IMR-90 (cell line): ENCODE measurements at regions not wholly inside any gene's neighbourhood (a gene's known extent, or its start where the extent isn't known, plus 50 kb on each side); places are given as distances from the start of the nearest gene placed in this dataset.

Experiments
- ATAC-seq: fragments of 200-7000 bp; cut with Tn5 transposase; 2 replicates; pipeline ENCODE4 v1.9.1; 2020; ENCODE audit warnings: low read depth, mild to moderate bottlenecking, moderate library complexity
- BruUV-seq: library from RNA; stranded (reverse); fragments of 400-500 nt; replicated peaks from 2 replicates; lab custom pipeline; 2021; lab: Mats Ljungman, UMichigan
- CTCF ChIA-PET: fragments of 300-600 bp; formaldehyde crosslinking; extraction: SDS; loops from one replicate; lab custom pipeline; 2021; ENCODE audit warnings: antibody characterized with exemption; lab: Yijun Ruan, JAX
- POLR2A ChIA-PET: fragments of 300-600 bp; sonication (Branson Sonifier 250); formaldehyde crosslinking; loops from one replicate; lab custom pipeline; 2022; ENCODE audit warnings: antibody characterized with exemption; ENCODE audit not compliant: unreplicated experiment; lab: Charles Lee
- DNase-seq: peaks from one replicate; pipeline ENCODE4 v3.0.0; 2013
- H2AFZ ChIP-seq: replicated peaks from 2 replicates; pipeline ENCODE3; 2013; ENCODE audit warnings: low read length, mild to moderate bottlenecking; ENCODE audit not compliant: poor library complexity
- H2AK5ac ChIP-seq: 2 replicates; pipeline ENCODE4 v1.6.1; 2013; ENCODE audit warnings: low read depth, low read length, inconsistent platforms
- H2AK9ac ChIP-seq: replicated peaks from 2 replicates; pipeline ENCODE3; 2013; ENCODE audit warnings: mild to moderate bottlenecking, low read depth, low read length, moderate library complexity; ENCODE audit not compliant: poor library complexity
- H2BK120ac ChIP-seq: 2 replicates; pipeline ENCODE4 v1.6.1; 2013; ENCODE audit warnings: low read depth, low read length, inconsistent platforms
- H2BK15ac ChIP-seq: 3 replicates; pipeline ENCODE4 v1.6.1; 2013; ENCODE audit warnings: low read depth, low read length, inconsistent platforms
- H2BK20ac ChIP-seq: 2 replicates; pipeline ENCODE4 v1.6.1; 2013; ENCODE audit warnings: low read depth, mild to moderate bottlenecking, inconsistent platforms, low read length, moderate library complexity
- H2BK5ac ChIP-seq: 2 replicates; pipeline ENCODE4 v1.6.1; 2013; ENCODE audit warnings: mild to moderate bottlenecking, low read depth, low read length, inconsistent platforms; ENCODE audit not compliant: poor library complexity, severe bottlenecking
- H3K14ac ChIP-seq: replicated peaks from 2 replicates; pipeline ENCODE4 v1.6.1; 2013; ENCODE audit warnings: low read depth, low read length, inconsistent platforms
- H3K18ac ChIP-seq: 2 replicates; pipeline ENCODE4 v1.6.1; 2013; ENCODE audit warnings: low read depth, low read length, control low read depth
- H3K23ac ChIP-seq: 2 replicates; pipeline ENCODE4 v1.6.1; 2013; ENCODE audit warnings: low read depth, low read length, inconsistent platforms
- H3K27ac ChIP-seq: 2 replicates; pipeline ENCODE4 v1.5.1; 2013; ENCODE audit warnings: mild to moderate bottlenecking, control low read depth, low read length; ENCODE audit not compliant: insufficient read depth
- H3K27me3 ChIP-seq: 2 replicates; pipeline ENCODE4 v1.6.1; 2013; ENCODE audit warnings: low read length; ENCODE audit not compliant: control insufficient read depth, insufficient read depth
- H3K36me3 ChIP-seq: 2 replicates; pipeline ENCODE4 v1.6.1; 2013; ENCODE audit warnings: low read length, mixed read lengths; ENCODE audit not compliant: control insufficient read depth, insufficient read depth
- H3K4ac ChIP-seq: 2 replicates; pipeline ENCODE4 v1.6.1; 2013; ENCODE audit warnings: low read depth, low read length, inconsistent platforms
- H3K4me1 ChIP-seq: 2 replicates; pipeline ENCODE4 v1.6.1; 2013; ENCODE audit warnings: low read length, mixed read lengths; ENCODE audit not compliant: control insufficient read depth, insufficient read depth
- H3K4me2 ChIP-seq: 2 replicates; pipeline ENCODE4 v1.6.1; 2013; ENCODE audit warnings: low read depth, mild to moderate bottlenecking, control low read depth, low read length, moderate library complexity
- H3K4me3 ChIP-seq: 2 replicates; pipeline ENCODE4 v1.5.1; 2013; ENCODE audit warnings: low read depth, mild to moderate bottlenecking, control low read depth, low read length, moderate library complexity; ENCODE audit not compliant: insufficient read depth
- H3K56ac ChIP-seq: 2 replicates; pipeline ENCODE4 v1.6.1; 2013; ENCODE audit warnings: low read length, inconsistent platforms; ENCODE audit not compliant: insufficient read depth; ENCODE audit errors: extremely low read depth
- H3K79me1 ChIP-seq, 2 experiments: 2 replicates each; pipeline ENCODE4 v1.6.1; 2013; ENCODE audit warnings: low read length in 2 of 2, inconsistent platforms in 1 of 2, low read depth in 1 of 2
- H3K9ac ChIP-seq: 2 replicates; pipeline ENCODE4 v1.6.1; 2013; ENCODE audit warnings: low read depth, low read length, control low read depth
- H3K9me1 ChIP-seq: 2 replicates; pipeline ENCODE4 v1.6.1; 2013; ENCODE audit warnings: low read length, inconsistent platforms; ENCODE audit not compliant: insufficient read depth
- H3K9me3 ChIP-seq: 2 replicates; pipeline ENCODE4 v1.6.1; 2013; ENCODE audit warnings: low read length; ENCODE audit not compliant: control insufficient read depth, insufficient read depth
- H4K20me1 ChIP-seq: 2 replicates; pipeline ENCODE4 v1.6.1; 2013; ENCODE audit warnings: low read length, inconsistent platforms; ENCODE audit not compliant: insufficient read depth
- H4K5ac ChIP-seq: 2 replicates; pipeline ENCODE4 v1.6.1; 2013; ENCODE audit warnings: mild to moderate bottlenecking, low read depth, low read length, control low read depth
- H4K8ac ChIP-seq, 2 experiments: 2 replicates each; pipeline ENCODE4 v1.6.1; 2013; ENCODE audit warnings: low read depth in 2 of 2, low read length in 2 of 2, control low read depth in 1 of 2, inconsistent platforms in 1 of 2
- H4K91ac ChIP-seq: 2 replicates; pipeline ENCODE4 v1.6.1; 2013; ENCODE audit warnings: low read depth, low read length, inconsistent platforms; ENCODE audit not compliant: insufficient read depth
- BHLHE40 ChIP-seq: fragments of 150-350 bp; IDR thresholded peaks from 2 replicates; pipeline ENCODE4 v1.6.1; 2016; ENCODE audit warnings: mild to moderate bottlenecking, low read depth, low read length
- CEBPB ChIP-seq: IDR thresholded peaks from 2 replicates; pipeline ENCODE4 v1.6.1; 2012; ENCODE audit warnings: low read depth, low read length, improper control_type of control experiment
- CHD1 ChIP-seq: IDR thresholded peaks from 2 replicates; pipeline ENCODE4 v1.6.1; 2012; ENCODE audit warnings: low read depth, low read length, improper control_type of control experiment
- ELK1 ChIP-seq: fragments of 150-350 bp; IDR thresholded peaks from 2 replicates; pipeline ENCODE4 v1.6.1; 2016; ENCODE audit warnings: low read depth, mild to moderate bottlenecking, low read length, moderate library complexity, borderline replicate concordance
- FOS ChIP-seq: fragments of 150-350 bp; IDR thresholded peaks from 2 replicates; pipeline ENCODE4 v1.6.1; 2016; ENCODE audit warnings: low read depth, low read length
- MAFK ChIP-seq: IDR thresholded peaks from 2 replicates; pipeline ENCODE4 v1.6.1; 2012; ENCODE audit warnings: low read depth, low read length, improper control_type of control experiment
- MAZ ChIP-seq: IDR thresholded peaks from 2 replicates; pipeline ENCODE4 v1.6.1; 2012; ENCODE audit warnings: low read depth, mild to moderate bottlenecking, low read length, improper control_type of control experiment, moderate library complexity, borderline replicate concordance
- MXI1 ChIP-seq: IDR thresholded peaks from 2 replicates; pipeline ENCODE4 v1.6.1; 2012; ENCODE audit warnings: low read depth, mild to moderate bottlenecking, low read length, moderate library complexity, borderline replicate concordance
- NFE2L2 ChIP-seq: fragments of 150-350 bp; IDR thresholded peaks from 2 replicates; pipeline ENCODE4 v1.6.1; 2016; ENCODE audit warnings: low read depth, mild to moderate bottlenecking, low read length
- POLR2A ChIP-seq: IDR thresholded peaks from 2 replicates; pipeline ENCODE4 v1.6.1; 2012; ENCODE audit warnings: mild to moderate bottlenecking, low read depth, low read length
- RAD21 ChIP-seq: IDR thresholded peaks from 2 replicates; pipeline ENCODE4 v1.6.1; 2012; ENCODE audit warnings: low read length, improper control_type of control experiment
- RFX5 ChIP-seq: IDR thresholded peaks from 2 replicates; pipeline ENCODE4 v1.8.0; 2012; ENCODE audit warnings: low read depth, mild to moderate bottlenecking, low read length, moderate library complexity
- SMC3 ChIP-seq: fragments of 150-350 bp; IDR thresholded peaks from 2 replicates; pipeline ENCODE4 v1.6.1; 2016; ENCODE audit warnings: low read depth, mild to moderate bottlenecking, antibody characterized with exemption, low read length, moderate library complexity
- WGBS, 2 experiments: methylation state at CpG; one replicate each; pipeline versions ENCODE4 v1.1.5 to v1.1.7; 2013; ENCODE audit warnings: missing lambda C conversion rate in 2 of 2; ENCODE audit not compliant: insufficient read length in 1 of 2; ENCODE audit errors: extremely low coverage in 2 of 2; 5-methylcytosine and 5-hydroxymethylcytosine counted together
- dilution Hi-C: fragments of 300-500 bp; cut with HindIII; formaldehyde crosslinking; loops from one replicate; pipeline ENCODE4 v1.14.3; 2018; ENCODE audit warnings: low sequenced_read_pairs; ENCODE audit not compliant: unreplicated experiment
- in situ Hi-C: fragments of 300-500 bp; cut with MboI; formaldehyde crosslinking; loops from 3 replicates; pipeline ENCODE4 v1.14.3; 2019; ENCODE audit warnings: low sequenced_read_pairs, inconsistent platforms, mixed read lengths
- intact Hi-C: fragments of 100-400 bp; cut with micrococcal nuclease; formaldehyde crosslinking; loops from 2 replicates; pipeline ENCODE4 v1.10.0; 2022
- TF ChIP-seq, protein P1 (sequence below): fragments of 150-350 bp; IDR thresholded peaks from 2 replicates; pipeline ENCODE4 v1.6.1; 2017; ENCODE audit warnings: mild to moderate bottlenecking, antibody characterized with exemption, low read length, low read depth
- TF ChIP-seq, protein P2 (sequence below): conservative IDR thresholded peaks from 2 replicates; pipeline ENCODE4 v1.5.1; 2012; ENCODE audit warnings: mild to moderate bottlenecking, low read depth, low read length, improper control_type of control experiment

DNA sequence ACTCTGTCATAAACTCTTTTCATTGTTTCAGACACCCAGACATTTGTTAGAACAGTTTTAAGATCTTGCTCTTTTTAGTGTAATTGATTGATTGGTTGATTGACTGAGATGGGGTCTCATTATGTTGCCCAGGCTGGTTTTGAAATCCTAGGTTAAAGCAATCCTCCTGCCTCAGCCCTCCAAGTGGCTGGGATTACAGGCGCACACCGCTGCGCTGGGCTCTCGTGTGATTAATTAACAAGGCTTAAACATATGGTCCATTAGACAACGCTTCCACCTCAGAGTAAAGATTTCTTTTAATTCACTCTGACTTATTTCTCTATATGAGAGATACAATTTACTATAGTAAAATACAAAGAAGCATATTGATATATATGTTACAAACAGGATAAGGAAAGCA lies 114.0 kb upstream of the C2CD4B start:
- H3K56ac ChIP-seq = no peak overlapping the region
- CTCF ChIA-PET = no interaction called here
- TF ChIP-seq RAD21 (no peak), FOS (no peak), MAFK (no peak), ELK1 (no peak), CEBPB (no peak), MXI1 (no peak), SMC3 (no peak), NFE2L2 (no peak), POLR2A (no peak), BHLHE40 (no peak), RFX5 (no peak), CHD1 (no peak), MAZ (no peak)
- TF ChIP-seq, protein P1, sequence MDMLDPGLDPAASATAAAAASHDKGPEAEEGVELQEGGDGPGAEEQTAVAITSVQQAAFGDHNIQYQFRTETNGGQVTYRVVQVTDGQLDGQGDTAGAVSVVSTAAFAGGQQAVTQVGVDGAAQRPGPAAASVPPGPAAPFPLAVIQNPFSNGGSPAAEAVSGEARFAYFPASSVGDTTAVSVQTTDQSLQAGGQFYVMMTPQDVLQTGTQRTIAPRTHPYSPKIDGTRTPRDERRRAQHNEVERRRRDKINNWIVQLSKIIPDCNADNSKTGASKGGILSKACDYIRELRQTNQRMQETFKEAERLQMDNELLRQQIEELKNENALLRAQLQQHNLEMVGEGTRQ = no peak
- TF ChIP-seq, protein P2, sequence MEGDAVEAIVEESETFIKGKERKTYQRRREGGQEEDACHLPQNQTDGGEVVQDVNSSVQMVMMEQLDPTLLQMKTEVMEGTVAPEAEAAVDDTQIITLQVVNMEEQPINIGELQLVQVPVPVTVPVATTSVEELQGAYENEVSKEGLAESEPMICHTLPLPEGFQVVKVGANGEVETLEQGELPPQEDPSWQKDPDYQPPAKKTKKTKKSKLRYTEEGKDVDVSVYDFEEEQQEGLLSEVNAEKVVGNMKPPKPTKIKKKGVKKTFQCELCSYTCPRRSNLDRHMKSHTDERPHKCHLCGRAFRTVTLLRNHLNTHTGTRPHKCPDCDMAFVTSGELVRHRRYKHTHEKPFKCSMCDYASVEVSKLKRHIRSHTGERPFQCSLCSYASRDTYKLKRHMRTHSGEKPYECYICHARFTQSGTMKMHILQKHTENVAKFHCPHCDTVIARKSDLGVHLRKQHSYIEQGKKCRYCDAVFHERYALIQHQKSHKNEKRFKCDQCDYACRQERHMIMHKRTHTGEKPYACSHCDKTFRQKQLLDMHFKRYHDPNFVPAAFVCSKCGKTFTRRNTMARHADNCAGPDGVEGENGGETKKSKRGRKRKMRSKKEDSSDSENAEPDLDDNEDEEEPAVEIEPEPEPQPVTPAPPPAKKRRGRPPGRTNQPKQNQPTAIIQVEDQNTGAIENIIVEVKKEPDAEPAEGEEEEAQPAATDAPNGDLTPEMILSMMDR = no peak
- H3K4me3 ChIP-seq = no peak overlapping the region
- no peak overlapping the region for H2BK120ac ChIP-seq
- no peaks in the 10 kb centered on the region for H4K20me1 ChIP-seq
- DNase-seq = no peak
- intact Hi-C loops (no loop called here), dilution Hi-C loops (no loop called here), in situ Hi-C loops (no loop called here)
- POLR2A ChIA-PET = no interaction called here
- BruUV-seq = no TSS peak
- no peak overlapping the region for H3K14ac ChIP-seq
- no peak overlapping the region for H4K5ac ChIP-seq
- WGBS, 2 experiments = no CpG with 5 or more reads among the region's 5 CpGs
- H2AFZ ChIP-seq = no peak overlapping the region
- H3K27ac ChIP-seq = no peak overlapping the region
- H3K79me1 ChIP-seq = no peaks in the 10 kb centered on the region
- no peak overlapping the region for H3K4ac ChIP-seq
- no peak overlapping the region for H3K23ac ChIP-seq
- peaks cover 9% of the 10 kb centered on the region; the same call in 1 of the 2 replicates for H3K27me3 ChIP-seq
- H3K18ac ChIP-seq = no peak overlapping the region
- no peaks in the 10 kb centered on the region for H3K9me1 ChIP-seq
- no peak overlapping the region for H2AK5ac ChIP-seq
- no peak overlapping the region for H2BK5ac ChIP-seq
- H4K91ac ChIP-seq = no peak overlapping the region
- H2BK20ac ChIP-seq = no peak overlapping the region
- no peak for ATAC-seq
- H3K4me1 ChIP-seq = no peaks in the 10 kb centered on the region
- no peaks in the 10 kb centered on the region for H3K9me3 ChIP-seq
- H2BK15ac ChIP-seq = no peak overlapping the region
- no peaks in the 10 kb centered on the region for H3K36me3 ChIP-seq
- no peak overlapping the region for H2AK9ac ChIP-seq
- H3K4me2 ChIP-seq = no peak overlapping the region
- no peak overlapping the region for H4K8ac ChIP-seq
- no peak overlapping the region for H3K9ac ChIP-seq
